Peyer's patch (tissue), 4 donors: ENCODE measurements at regions not wholly inside any gene's neighbourhood (a gene's known extent, or its start where the extent isn't known, plus 50 kb on each side); places are given as distances from the start of the nearest gene placed in this dataset.

Experiments
- POLR2A ChIP-seq, 2 donors: fragments of 450-650 bp; IDR thresholded peaks; one replicate each; pipeline ENCODE4 v1.5.1; 2017; ENCODE audit warnings: antibody characterized with exemption in 2 of 2, mild to moderate bottlenecking in 2 of 2, moderate library complexity in 2 of 2
- TF ChIP-seq, protein P1 (sequence below), 6 experiments: fragments of 450-650 bp in 4 of 6; fragments of 200-600 bp in 2 of 6; sonication (generic) in 1 of 6; IDR thresholded peaks; one replicate each; pipeline ENCODE4 v1.5.1; 2017 to 2019; ENCODE audit warnings: antibody characterized with exemption in 6 of 6, mild to moderate bottlenecking in 3 of 6, moderate library complexity in 1 of 6

DNA sequence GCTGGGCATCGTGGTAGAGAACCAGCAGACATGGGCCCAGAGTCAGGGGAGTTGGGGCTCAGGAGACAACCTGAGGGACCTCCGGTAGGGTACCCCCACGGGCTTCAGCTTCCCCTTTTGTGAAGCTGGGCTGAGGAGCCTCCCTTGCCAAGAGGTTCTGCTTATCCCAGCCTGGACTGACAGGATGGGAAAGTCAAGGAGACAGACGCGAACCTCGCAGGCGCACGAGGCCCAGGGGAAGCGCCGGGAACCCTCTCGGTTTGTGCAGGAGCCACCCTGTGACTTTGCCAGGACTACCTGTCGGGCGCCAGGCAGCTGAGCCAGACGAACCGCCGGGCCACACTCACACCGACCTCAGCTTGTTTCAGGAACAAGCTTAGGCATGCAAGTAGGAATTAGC, 566.1 kb downstream of the BRD1 start:
- TF ChIP-seq POLR2A (IDR thresholded peaks at IDR 0.05): no peak
- TF ChIP-seq, protein P1, sequence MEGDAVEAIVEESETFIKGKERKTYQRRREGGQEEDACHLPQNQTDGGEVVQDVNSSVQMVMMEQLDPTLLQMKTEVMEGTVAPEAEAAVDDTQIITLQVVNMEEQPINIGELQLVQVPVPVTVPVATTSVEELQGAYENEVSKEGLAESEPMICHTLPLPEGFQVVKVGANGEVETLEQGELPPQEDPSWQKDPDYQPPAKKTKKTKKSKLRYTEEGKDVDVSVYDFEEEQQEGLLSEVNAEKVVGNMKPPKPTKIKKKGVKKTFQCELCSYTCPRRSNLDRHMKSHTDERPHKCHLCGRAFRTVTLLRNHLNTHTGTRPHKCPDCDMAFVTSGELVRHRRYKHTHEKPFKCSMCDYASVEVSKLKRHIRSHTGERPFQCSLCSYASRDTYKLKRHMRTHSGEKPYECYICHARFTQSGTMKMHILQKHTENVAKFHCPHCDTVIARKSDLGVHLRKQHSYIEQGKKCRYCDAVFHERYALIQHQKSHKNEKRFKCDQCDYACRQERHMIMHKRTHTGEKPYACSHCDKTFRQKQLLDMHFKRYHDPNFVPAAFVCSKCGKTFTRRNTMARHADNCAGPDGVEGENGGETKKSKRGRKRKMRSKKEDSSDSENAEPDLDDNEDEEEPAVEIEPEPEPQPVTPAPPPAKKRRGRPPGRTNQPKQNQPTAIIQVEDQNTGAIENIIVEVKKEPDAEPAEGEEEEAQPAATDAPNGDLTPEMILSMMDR (IDR thresholded peaks at IDR 0.05): no peak
